T-cell (primary cell): ENCODE measurements at regions not wholly inside any gene's neighbourhood (a gene's known extent, or its start where the extent isn't known, plus 50 kb on each side); places are given as distances from the start of the nearest gene placed in this dataset.
A peak's percentile ranks its signal among the peaks of the same experiment; 100 is the strongest.

ENCODE experiments used
- ATAC-seq, 4 experiments: fragments of 200-7000 bp in 3 of 4; fragments of 150-1000 bp in 1 of 4; cut with Tn5 transposase; replicated peaks in 1 of 4; 1 replicate in 3 of 4; 2 replicates in 1 of 4; pipeline ENCODE4 v1.10.0; 2021; ENCODE audit warnings: moderate library complexity in 3 of 4, mild to moderate bottlenecking in 2 of 4, moderate number of reproducible peaks in 1 of 4
- CTCF ChIA-PET, 2 donors: fragments of 300-600 bp; sonication (Branson Sonifier 250); formaldehyde crosslinking; loops; one replicate each; lab custom pipeline; 2022; ENCODE audit warnings: antibody characterized with exemption in 2 of 2; lab: Charles Lee
- POLR2A ChIA-PET, 2 donors: fragments of 300-600 bp; sonication (Branson Sonifier 250); formaldehyde crosslinking; loops; one replicate each; lab custom pipeline; 2022; ENCODE audit warnings: antibody characterized with exemption in 2 of 2; lab: Charles Lee
- DNase-seq, 35 experiments: peaks; one replicate each; pipeline versions ENCODE4 v3.0.0 to v3.0.0-alpha.2; 2013 to 2023
- H3K27ac ChIP-seq: one replicate; pipeline ENCODE4 v1.5.1; 2013; ENCODE audit warnings: low read length
- H3K27me3 ChIP-seq, 2 experiments: replicated peaks in 1 of 2; 1 replicate in 1 of 2; 2 replicates in 1 of 2; pipeline versions ENCODE4 v1.6.1 to v1.7.0; 2013; ENCODE audit warnings: low read length in 1 of 2, mixed read lengths in 1 of 2; ENCODE audit not compliant: control insufficient read depth in 2 of 2, insufficient read depth in 2 of 2; ENCODE audit errors: extremely low read depth in 1 of 2
- H3K36me3 ChIP-seq, 2 donors: 1 replicate in 1 of 2; 2 replicates in 1 of 2; pipeline versions ENCODE4 v1.6.1 to v1.7.0; 2013; ENCODE audit warnings: low read length in 1 of 2; ENCODE audit not compliant: control insufficient read depth in 2 of 2, insufficient read depth in 1 of 2; ENCODE audit errors: extremely low read depth in 1 of 2
- H3K4me1 ChIP-seq, 2 experiments: 1 replicate in 1 of 2; 2 replicates in 1 of 2; pipeline versions ENCODE4 v1.6.1 to v1.7.0; 2013; ENCODE audit warnings: low read length in 2 of 2, mixed read lengths in 1 of 2; ENCODE audit not compliant: insufficient read depth in 2 of 2, control insufficient read depth in 1 of 2; ENCODE audit errors: extremely low read depth in 1 of 2
- H3K4me3 ChIP-seq, 2 donors: 1 replicate in 1 of 2; 2 replicates in 1 of 2; pipeline versions ENCODE4 v1.5.1 to v1.7.0; 2013; ENCODE audit warnings: mild to moderate bottlenecking in 2 of 2, low read length in 1 of 2, moderate library complexity in 1 of 2; ENCODE audit not compliant: control insufficient read depth in 1 of 2; ENCODE audit errors: extremely low read depth in 1 of 2
- H3K9me3 ChIP-seq: 2 replicates; pipeline ENCODE4 v1.7.0; 2013
- H3K27ac Mint-ChIP-seq, 2 donors: one replicate each; pipeline ENCODE4 v1.8.0; 2020 to 2021; ENCODE audit warnings: mild to moderate bottlenecking in 2 of 2, mixed read lengths in 2 of 2
- H3K27me3 Mint-ChIP-seq, 2 donors: one replicate each; pipeline ENCODE4 v1.8.0; 2021 to 2022; ENCODE audit warnings: mixed read lengths in 2 of 2
- H3K36me3 Mint-ChIP-seq: one replicate; pipeline ENCODE4 v1.8.0; 2021; ENCODE audit warnings: mixed read lengths
- H3K4me1 Mint-ChIP-seq, 3 donors: one replicate each; pipeline ENCODE4 v1.8.0; 2020 to 2022; ENCODE audit warnings: mixed read lengths in 3 of 3, mild to moderate bottlenecking in 1 of 3
- H3K4me3 Mint-ChIP-seq, 3 donors: one replicate each; pipeline ENCODE4 v1.8.0; 2020 to 2022; ENCODE audit warnings: mild to moderate bottlenecking in 3 of 3, mixed read lengths in 3 of 3, moderate library complexity in 3 of 3
- H3K9me3 Mint-ChIP-seq, 3 donors: one replicate each; pipeline ENCODE4 v1.8.0; 2020 to 2022; ENCODE audit warnings: mixed read lengths in 3 of 3
- WGBS: methylation state at CpG from one replicate; pipeline ENCODE4 v1.1.5; 2013; ENCODE audit warnings: missing lambda C conversion rate; ENCODE audit not compliant: insufficient coverage; 5-methylcytosine and 5-hydroxymethylcytosine counted together

GRCh38 chr16:79728048-79728922 is 127.7 kb upstream of the MAF start:
- H3K27me3 Mint-ChIP-seq, result peaks cover 0 to 4% of the 10 kb centered on the region in 2 donors
- CTCF ChIA-PET, result interaction anchor here in 1 of 2 donors (0.5 kb wide), 1 partner anchor 320 kb away, joined by 5 read pairs; no protein-coding TSS in a partner anchor
- no peak overlapping the region for H3K27ac Mint-ChIP-seq
- DNase-seq (no peak), ATAC-seq (no peak)
- H3K27me3 ChIP-seq, result peaks cover 0 to 3% of the 10 kb centered on the region in 2 experiments
- no peaks in the 10 kb centered on the region for H3K9me3 ChIP-seq
- WGBS, result 80% methylated on average over 1 of the region's 4 CpGs
- H3K4me3 Mint-ChIP-seq, result no peak overlapping the region
- no peaks in the 10 kb centered on the region for H3K4me1 Mint-ChIP-seq
- no peaks in the 10 kb centered on the region for H3K4me1 ChIP-seq
- H3K36me3 ChIP-seq, result no peaks in the 10 kb centered on the region
- no peaks in the 10 kb centered on the region for H3K36me3 Mint-ChIP-seq
- H3K27ac ChIP-seq, result no peak overlapping the region
- POLR2A ChIA-PET, result no interaction called here
- peaks cover 0 to 5% (median 0%) of the 10 kb centered on the region in 3 donors for H3K9me3 Mint-ChIP-seq
- H3K4me3 ChIP-seq, result no peak overlapping the region

- peaks cover 0 to 11% (median 4%) of the 10 kb centered on the region in 3 donors for H3K9me3 Mint-ChIP-seq
- no peak for ATAC-seq
- H3K4me1 ChIP-seq, result no peaks in the 10 kb centered on the region
- H3K27ac Mint-ChIP-seq, result no peak overlapping the region
- DNase-seq, result no peak
- ChIA-PET CTCF (no interaction called here), POLR2A (interaction anchor here in 1 of 2 donors (0.6 kb wide), 1 partner anchor 43 kb away, joined by 3 read pairs; no protein-coding TSS in a partner anchor)
- H3K4me3 ChIP-seq, result no peak overlapping the region
- H3K27me3 ChIP-seq, result peaks cover 0 to 3% of the 10 kb centered on the region in 2 experiments
- H3K36me3 Mint-ChIP-seq, result no peaks in the 10 kb centered on the region
- H3K27ac ChIP-seq, result no peak overlapping the region
- no peak overlapping the region for H3K4me3 Mint-ChIP-seq
- H3K4me1 Mint-ChIP-seq, result no peaks in the 10 kb centered on the region
- no peaks in the 10 kb centered on the region for H3K9me3 ChIP-seq
- no peaks in the 10 kb centered on the region for H3K36me3 ChIP-seq
- peaks cover 0 to 4% of the 10 kb centered on the region in 2 donors for H3K27me3 Mint-ChIP-seq
Measured at GRCh38 chr16:79726902-79727301, 126.4 kb upstream of the MAF start.

GRCh38 chr16:79725051-79725450 is 124.5 kb upstream of the MAF start:
- CTCF ChIA-PET, result no interaction called here
- no peak overlapping the region for H3K4me3 ChIP-seq

GRCh38 chr16:79723583-79724168 is 123.1 kb upstream of the MAF start:
- 90% methylated on average over 5 of the region's 8 CpGs for WGBS
- ChIA-PET CTCF (no interaction called here), POLR2A (no interaction called here)
- H3K4me3 Mint-ChIP-seq, result no peak overlapping the region
- H3K4me1 ChIP-seq, result no peaks in the 10 kb centered on the region
- no peaks in the 10 kb centered on the region for H3K4me1 Mint-ChIP-seq
- H3K4me3 ChIP-seq, result no peak overlapping the region
- peaks cover 0 to 3% of the 10 kb centered on the region in 2 experiments for H3K27me3 ChIP-seq
- H3K9me3 Mint-ChIP-seq, result peaks cover 0 to 6% (median 4%) of the 10 kb centered on the region in 3 donors
- H3K27me3 Mint-ChIP-seq, result no peaks in the 10 kb centered on the region
- ATAC-seq, result no peak
- DNase-seq, result no peak
- no peak overlapping the region for H3K27ac Mint-ChIP-seq
- no peaks in the 10 kb centered on the region for H3K36me3 ChIP-seq
- H3K36me3 Mint-ChIP-seq, result no peaks in the 10 kb centered on the region
- no peak overlapping the region for H3K27ac ChIP-seq
- H3K9me3 ChIP-seq, result no peaks in the 10 kb centered on the region

More at GRCh38 chr16:79725051-79725450, 124.5 kb upstream of the MAF start:
- peaks cover 0 to 6% (median 4%) of the 10 kb centered on the region in 3 donors for H3K9me3 Mint-ChIP-seq
- H3K9me3 ChIP-seq, result no peaks in the 10 kb centered on the region
- ATAC-seq (no peak), DNase-seq (no peak)
- H3K27me3 ChIP-seq, result peaks cover 0 to 3% of the 10 kb centered on the region in 2 experiments
- H3K4me3 Mint-ChIP-seq, result no peak overlapping the region
- no peak overlapping the region for H3K27ac ChIP-seq
- H3K4me1 ChIP-seq, result no peaks in the 10 kb centered on the region
- no peaks in the 10 kb centered on the region for H3K27me3 Mint-ChIP-seq
- H3K36me3 Mint-ChIP-seq, result no peaks in the 10 kb centered on the region
- no peaks in the 10 kb centered on the region for H3K4me1 Mint-ChIP-seq
- H3K36me3 ChIP-seq, result no peaks in the 10 kb centered on the region
- WGBS, result 100% methylated on average over 2 of the region's 4 CpGs
- H3K27ac Mint-ChIP-seq, result no peak overlapping the region
- POLR2A ChIA-PET, result interaction anchor here in 1 of 2 donors (0.6 kb wide), 1 partner anchor 32 kb away, joined by 3 read pairs; no protein-coding TSS in a partner anchor

- Mint-ChIP-seq H3K9me3 (peaks cover 0 to 6% (median 4%) of the 10 kb centered on the region in 3 donors), H3K4me1 (peaks cover 6 to 10% (median 9%) of the 10 kb centered on the region in 3 donors), H3K36me3 (no peaks in the 10 kb centered on the region), H3K27me3 (peaks cover 4 to 9% of the 10 kb centered on the region in 2 donors), H3K27ac (no peak overlapping the region), H3K4me3 (no peak overlapping the region)
- WGBS, result 100% methylated on average over 3 of the region's 6 CpGs
- DNase-seq, result no peak
- Histone ChIP-seq H3K9me3 (no peaks in the 10 kb centered on the region), H3K36me3 (no peaks in the 10 kb centered on the region), H3K4me1 (no peaks in the 10 kb centered on the region), H3K4me3 (no peak overlapping the region), H3K27me3 (no peaks in the 10 kb centered on the region), H3K27ac (no peak overlapping the region)
- ChIA-PET CTCF (interaction anchor here in 1 of 2 donors (0.6 kb wide), 1 partner anchor 1564 kb away, joined by 3 read pairs; no protein-coding TSS in a partner anchor), POLR2A (no interaction called here)
- ATAC-seq, result no peak
Measured at GRCh38 chr16:79721270-79721669, 120.7 kb upstream of the MAF start.

DNA sequence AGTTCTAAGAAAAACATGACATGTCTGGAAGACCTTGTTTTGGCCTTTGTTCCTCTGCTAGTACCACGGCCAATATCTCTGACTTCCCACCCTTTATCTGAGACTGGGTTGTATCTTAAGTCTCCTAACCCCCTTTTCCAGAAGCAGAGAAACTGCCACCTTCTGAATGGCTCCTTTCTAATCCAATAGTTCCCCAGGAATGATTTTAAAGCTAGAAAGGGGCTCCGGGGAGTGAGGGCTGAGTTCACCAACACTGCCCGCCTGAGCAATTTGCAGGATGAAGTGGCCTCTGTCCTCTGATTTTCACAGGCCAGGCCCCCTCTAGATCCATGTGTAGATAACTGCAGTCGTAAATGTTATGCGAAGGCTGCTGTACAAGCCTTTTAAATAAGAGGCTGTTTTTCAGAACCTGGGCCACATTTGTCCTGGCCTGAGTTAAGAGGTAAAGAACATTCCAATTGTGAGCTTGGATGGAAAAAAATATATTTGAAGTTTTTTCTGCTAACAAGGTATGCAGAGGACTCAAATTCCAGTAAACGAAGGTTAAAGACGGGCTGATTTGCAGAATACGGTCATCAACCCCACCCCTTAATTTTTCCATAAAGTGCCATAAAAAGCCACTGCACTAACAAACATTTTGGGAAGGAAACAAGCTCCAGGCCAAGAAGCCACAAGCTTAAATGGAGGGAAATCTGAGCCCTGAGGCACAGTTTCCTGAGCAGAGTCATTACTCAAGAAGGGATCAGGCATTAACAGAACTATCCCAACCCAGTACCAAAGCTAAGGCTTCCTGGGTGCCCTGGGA is 117.0 kb upstream of the MAF start:
- Mint-ChIP-seq H3K36me3 (no peaks in the 10 kb centered on the region), H3K9me3 (peaks cover 0 to 6% (median 4%) of the 10 kb centered on the region in 3 donors), H3K27ac (peak overlapping the region in 1 of 2 donors; percentile 57), H3K4me1 (peaks cover 6 to 10% (median 9%) of the 10 kb centered on the region in 3 donors), H3K4me3 (no peak overlapping the region), H3K27me3 (peaks cover 6 to 13% of the 10 kb centered on the region in 2 donors)
- peaks cover 0 to 3% of the 10 kb centered on the region in 2 experiments for H3K27me3 ChIP-seq
- no peaks in the 10 kb centered on the region for H3K4me1 ChIP-seq
- no peak overlapping the region for H3K27ac ChIP-seq
- H3K9me3 ChIP-seq, result no peaks in the 10 kb centered on the region
- ATAC-seq (no peak), DNase-seq (no peak)
- POLR2A ChIA-PET, result no interaction called here
- WGBS, result 73% methylated on average over 5 of the region's 8 CpGs
- CTCF ChIA-PET, result interaction anchor here (0.6 to 0.7 kb wide), 3 partner anchors 67 to 863 kb away, joined by 3 to 5 read pairs (median 4); no protein-coding TSS in a partner anchor
- H3K36me3 ChIP-seq, result no peaks in the 10 kb centered on the region
- no peak overlapping the region for H3K4me3 ChIP-seq
